CD4-positive, alpha-beta T cell treated with Interleukin-6 at 100 ng/mL for 8 hours (primary cell): ENCODE measurements at regions not wholly inside any gene's neighbourhood (a gene's known extent, or its start where the extent isn't known, plus 50 kb on each side); places are given as distances from the start of the nearest gene placed in this dataset.

Experiments used
- DNase-seq: peaks from one replicate; pipeline ENCODE4 v3.0.0-alpha.2; 2020; ENCODE audit warnings: mixed read lengths, low spot score

- DNase-seq, result no peak
Observed at GRCh38 chr20:4600308-4601014, 85.8 kb upstream of the PRNP start.

- no peak for DNase-seq
Observed at GRCh38 chr20:4597215-4597614, 89.0 kb upstream of the PRNP start.

- DNase-seq, result no peak
Observed at GRCh38 chr20:4593149-4593525, 93.1 kb upstream of the PRNP start.

GRCh38 chr20:4592316-4593148, 93.7 kb upstream of the PRNP start:
- peak; percentile 41 for DNase-seq

GRCh38 chr20:4591975-4592315, 94.3 kb upstream of the PRNP start:
- DNase-seq, result no peak

- no peak for DNase-seq
Observed at GRCh38 chr20:4585758-4586157, 100.5 kb upstream of the PRNP start.

- no peak for DNase-seq
Observed at GRCh38 chr20:4585104-4585753, 101.0 kb upstream of the PRNP start.

- no peak for DNase-seq
Observed at GRCh38 chr20:4584510-4584909, 101.7 kb upstream of the PRNP start.

GRCh38 chr20:4581838-4582237, 104.4 kb upstream of the PRNP start:
- no peak for DNase-seq

- no peak for DNase-seq
Observed at GRCh38 chr20:4578375-4578774, 107.9 kb upstream of the PRNP start.

- DNase-seq, result no peak
Observed at GRCh38 chr20:4574356-4574690, 111.9 kb upstream of the PRNP start.

GRCh38 chr20:4573564-4574355, 112.5 kb upstream of the PRNP start:
- no peak for DNase-seq

GRCh38 chr20:4571759-4572531, 114.3 kb upstream of the PRNP start:
- DNase-seq, result no peak

- no peak for DNase-seq
Observed at GRCh38 chr20:4569865-4570264, 116.4 kb upstream of the PRNP start.

GRCh38 chr20:4569092-4569491, 117.2 kb upstream of the PRNP start:
- DNase-seq, result no peak

- no peak for DNase-seq
Observed at GRCh38 chr20:4568361-4568959, 117.8 kb upstream of the PRNP start.

GRCh38 chr20:4567170-4567569, 119.1 kb upstream of the PRNP start:
- no peak for DNase-seq

- DNase-seq, result no peak
Observed at GRCh38 chr20:4563534-4563933, 122.7 kb upstream of the PRNP start.

GRCh38 chr20:4563031-4563430, 123.2 kb upstream of the PRNP start:
- no peak for DNase-seq

- no peak for DNase-seq
Observed at GRCh38 chr20:4560667-4561066, 125.6 kb upstream of the PRNP start.

- DNase-seq, result no peak
Observed at GRCh38 chr20:4559906-4560305, 126.3 kb upstream of the PRNP start.
